ENCODE measurements at regions not wholly inside any gene's neighbourhood (a gene's known extent, or its start where the extent isn't known, plus 50 kb on each side); places are given as distances from the start of the nearest gene placed in this dataset.

DNA sequence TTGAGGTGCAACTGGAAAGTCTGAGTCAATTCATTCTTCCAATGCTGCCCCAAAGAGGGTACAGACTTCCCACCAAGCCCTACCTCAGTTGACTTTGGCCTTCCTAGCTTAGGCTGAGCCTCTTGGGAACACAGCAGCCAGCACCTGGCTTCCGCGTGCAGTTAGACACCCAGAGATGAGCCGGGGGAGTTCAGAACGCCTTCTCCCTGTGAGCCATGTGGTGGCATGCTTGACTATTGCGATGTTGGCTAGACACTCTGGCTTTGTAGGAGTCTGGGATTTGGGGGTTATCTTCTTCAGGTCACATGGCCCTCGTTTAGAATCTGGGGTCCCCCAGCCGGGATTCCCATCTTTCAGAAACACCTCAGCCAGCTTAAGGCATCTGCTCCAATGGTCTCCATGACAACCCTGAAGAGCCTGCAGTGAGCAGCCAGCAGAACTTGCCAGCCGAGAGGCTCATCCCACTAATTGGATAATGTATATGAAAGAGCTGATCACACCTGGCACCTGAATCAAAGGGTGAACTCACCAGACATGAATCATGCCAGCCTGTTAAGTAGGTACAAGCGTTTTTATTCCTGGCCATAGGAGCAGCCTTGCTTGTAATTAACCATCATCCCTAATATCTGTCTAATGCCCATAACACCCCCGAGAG is 167.5 kb downstream of the SYK start:
- no peak for FAIRE-seq
- no peak for TF ChIP-seq POLR2A (IDR thresholded peaks at IDR 0.05; ENCODE audit: low read depth, low read length)
- DNase-seq (ENCODE audit: insufficient read length, low spot score): no peak

DNA sequence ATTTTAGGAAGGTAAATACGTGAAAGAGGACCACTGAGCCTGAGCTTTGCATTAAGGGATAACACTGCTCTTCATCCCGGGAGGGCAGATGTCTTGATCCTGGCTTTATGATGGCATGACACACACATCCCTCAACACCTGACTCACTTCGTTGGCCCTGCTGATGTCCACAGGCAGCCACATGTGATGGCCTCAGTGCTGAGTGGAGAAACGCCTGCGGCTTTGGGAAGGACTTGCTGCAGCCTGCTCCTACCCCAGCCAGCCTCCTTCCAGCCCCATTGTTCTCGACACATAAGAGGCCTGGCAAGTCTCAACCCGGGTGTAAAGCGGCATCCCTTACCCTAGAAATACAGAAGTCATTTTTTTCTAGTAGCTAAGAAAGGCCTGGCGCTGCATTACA is 169.0 kb downstream of the SYK start:
- DNase-seq (ENCODE audit: insufficient read length, low spot score): no peak
- no peak for FAIRE-seq
- TF ChIP-seq POLR2A (IDR thresholded peaks at IDR 0.05; ENCODE audit: low read depth, low read length): no peak

DNA sequence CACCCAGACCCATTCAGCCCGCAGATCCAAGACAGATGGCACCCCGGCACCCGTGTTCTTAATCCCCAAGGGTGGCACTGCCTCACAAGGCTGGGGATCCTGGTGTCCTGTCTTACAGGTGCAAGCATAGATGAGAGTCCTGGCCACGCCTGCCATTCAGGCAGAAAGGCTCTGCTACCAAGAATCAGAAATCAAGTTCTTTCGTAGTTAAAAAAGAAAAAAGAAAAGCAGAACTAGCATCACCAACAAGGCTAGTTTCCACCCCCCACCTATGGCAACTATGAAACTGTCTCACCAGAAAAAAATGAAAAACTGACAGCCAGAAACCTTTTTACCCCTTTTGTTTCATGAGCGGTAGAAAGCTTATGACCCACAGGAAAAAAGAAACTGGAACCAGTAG is 170.4 kb downstream of the SYK start:
- no peak for DNase-seq (ENCODE audit: insufficient read length, low spot score)
- no peak for TF ChIP-seq POLR2A (IDR thresholded peaks at IDR 0.05; ENCODE audit: low read depth, low read length)
- FAIRE-seq: no peak

DNA sequence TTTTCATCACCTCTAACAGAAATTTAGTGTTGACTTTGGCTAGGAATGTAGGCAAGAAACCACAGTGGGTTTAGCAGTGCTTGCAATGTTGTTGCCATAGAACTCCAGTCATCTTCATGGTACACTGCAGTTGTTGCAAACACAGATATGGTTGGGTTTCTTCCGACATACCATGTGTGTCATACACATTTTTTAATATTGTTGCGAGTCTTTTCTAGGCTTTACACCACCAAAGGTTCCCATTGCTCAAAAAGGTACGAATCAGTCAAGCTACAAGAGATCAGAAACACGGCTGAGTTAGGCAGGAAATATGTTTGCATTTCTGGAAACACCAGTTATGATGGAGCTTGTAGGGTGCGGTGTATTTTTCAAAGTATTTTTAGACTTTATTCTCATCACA is 172.4 kb downstream of the SYK start:
- no peak for TF ChIP-seq POLR2A (IDR thresholded peaks at IDR 0.05; ENCODE audit: low read depth, low read length)

DNA sequence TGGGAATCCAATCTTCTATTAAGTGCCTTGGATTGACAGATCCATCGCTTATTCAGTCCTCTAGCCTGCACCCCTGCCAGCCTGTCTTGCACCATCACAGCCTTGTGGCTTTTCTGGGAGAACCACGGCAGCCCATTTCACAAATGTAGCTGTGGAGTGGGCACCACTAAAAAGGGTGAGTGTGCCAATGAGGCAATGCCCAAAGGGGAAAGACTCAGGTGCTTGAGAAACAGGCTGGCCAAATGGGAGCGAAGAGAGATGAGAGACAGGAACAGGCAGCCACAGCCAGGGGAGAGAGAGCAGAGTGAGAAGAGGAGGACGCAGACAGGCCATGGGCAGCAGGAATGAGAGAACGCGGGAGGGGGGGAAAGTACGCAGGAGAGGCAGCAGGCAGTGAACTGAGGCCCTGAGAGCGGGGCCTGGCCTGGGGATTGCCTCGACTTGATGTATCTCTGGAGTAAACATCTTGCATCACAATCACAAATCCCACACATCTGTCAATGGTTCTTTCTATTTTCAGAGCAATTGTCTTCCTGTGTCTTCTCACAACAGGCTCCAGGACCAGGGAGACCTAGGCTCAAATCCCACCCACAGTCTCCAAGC is 173.1 kb downstream of the SYK start:
- DNase-seq (ENCODE audit: insufficient read length, low spot score) (no peak), FAIRE-seq (no peak)
- no peak for TF ChIP-seq POLR2A (IDR thresholded peaks at IDR 0.05; ENCODE audit: low read depth, low read length)

More for the DNA sequence above, 172.4 kb downstream of the SYK start:
- DNase-seq (ENCODE audit: insufficient read length, low spot score) (no peak), FAIRE-seq (no peak)

DNA sequence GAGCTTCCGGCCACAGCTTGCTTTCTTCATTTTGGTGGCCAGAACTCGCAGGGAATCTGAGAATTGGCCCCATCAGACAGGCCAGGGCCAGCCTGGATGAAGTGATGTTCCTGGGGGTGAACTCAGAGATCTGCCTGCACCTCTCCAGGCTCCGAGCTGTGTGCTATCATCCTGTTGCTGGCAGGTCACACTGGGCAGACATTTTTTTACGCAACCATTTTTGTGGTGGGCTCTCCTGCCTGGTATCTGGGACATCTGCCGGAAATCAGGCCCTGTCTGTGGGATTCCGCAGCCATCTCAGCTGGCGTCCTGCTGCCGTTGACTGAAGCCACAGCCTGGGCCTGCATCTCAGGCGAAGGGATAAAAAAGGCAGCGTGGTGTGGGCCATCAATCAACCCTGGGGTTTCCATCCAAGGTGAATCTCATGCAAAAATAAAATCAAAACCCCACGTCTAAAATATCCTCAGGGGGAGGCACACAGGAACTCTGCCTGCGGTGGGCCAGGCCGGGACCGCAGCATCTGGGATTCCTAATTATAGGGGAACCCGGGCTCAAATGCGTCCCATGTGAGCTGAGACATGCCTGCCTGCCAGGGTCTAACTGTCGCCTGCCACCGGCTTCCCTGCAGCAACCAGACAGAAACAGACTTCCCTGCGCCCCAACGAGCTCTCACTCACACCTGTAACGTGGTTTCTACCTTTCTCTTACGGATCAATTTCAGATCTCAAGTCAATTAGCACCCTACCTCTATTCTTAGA is 174.3 kb downstream of the SYK start:
- no peak for TF ChIP-seq POLR2A (IDR thresholded peaks at IDR 0.05; ENCODE audit: low read depth, low read length)
- FAIRE-seq: no peak
- DNase-seq (ENCODE audit: insufficient read length, low spot score): no peak

DNA sequence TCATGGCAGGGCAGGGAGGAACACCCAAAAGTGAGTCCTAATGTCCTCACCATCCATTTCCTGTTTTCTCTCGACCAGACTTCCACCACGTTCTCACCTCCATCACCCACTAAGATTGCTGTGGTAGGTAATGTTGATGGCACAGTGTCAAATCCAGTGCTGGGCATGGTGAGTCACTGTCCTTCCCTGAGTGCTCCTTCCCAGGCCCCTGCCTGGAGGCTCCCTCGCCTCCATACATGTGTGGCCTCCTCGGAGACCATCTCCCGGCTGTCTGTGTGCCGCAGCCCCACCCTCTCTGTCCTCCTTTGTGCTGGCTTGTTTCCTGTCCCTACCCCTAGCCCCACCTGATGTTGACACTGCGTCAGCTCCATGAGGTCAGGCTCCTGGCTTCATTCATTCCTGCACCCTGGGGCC is 177.5 kb downstream of the SYK start:
- DNase-seq (ENCODE audit: insufficient read length, low spot score) (no peak), FAIRE-seq (no peak)
- TF ChIP-seq POLR2A (IDR thresholded peaks at IDR 0.05; ENCODE audit: low read depth, low read length): no peak

DNA sequence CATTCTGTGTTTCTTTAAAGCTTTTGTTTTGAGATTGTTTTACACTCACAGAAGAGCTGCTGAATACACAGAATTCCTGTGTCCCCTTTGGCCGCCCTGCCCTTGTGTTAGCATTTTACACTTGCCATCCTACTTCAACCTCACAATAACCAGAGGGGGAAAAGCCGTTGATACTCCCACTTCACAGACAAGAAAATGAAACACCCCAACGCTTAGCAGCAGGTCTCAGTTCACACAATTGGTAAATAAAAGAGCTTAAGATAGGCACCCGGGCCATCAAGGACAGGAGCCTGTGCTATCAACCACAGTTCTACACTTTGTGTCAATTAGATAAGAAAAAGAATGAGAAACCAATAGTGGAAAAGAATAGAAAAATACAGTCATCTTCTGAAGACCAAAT is 178.0 kb downstream of the SYK start:
- FAIRE-seq (no peak), DNase-seq (ENCODE audit: insufficient read length, low spot score) (no peak)
- TF ChIP-seq POLR2A (IDR thresholded peaks at IDR 0.05; ENCODE audit: low read depth, low read length): no peak

DNA sequence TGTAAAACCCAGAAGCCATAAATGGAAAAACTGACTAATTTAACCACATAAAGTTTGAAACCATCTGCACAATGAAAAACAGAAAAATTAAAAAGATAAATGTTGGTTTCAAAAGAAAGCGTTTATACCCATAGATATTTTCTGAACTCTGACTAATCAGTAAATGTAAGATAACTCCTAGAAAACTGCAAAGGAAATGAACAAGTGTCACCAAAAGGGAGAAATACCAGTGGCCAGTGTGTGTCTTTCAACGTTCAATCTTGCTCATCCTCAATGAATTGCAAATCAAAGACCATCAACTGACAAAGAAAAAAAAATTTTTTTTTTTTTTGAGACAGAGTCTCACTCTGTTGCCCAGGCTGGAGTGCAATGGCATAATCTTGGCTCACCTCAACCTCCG is 180.1 kb downstream of the SYK start:
- FAIRE-seq (no peak), DNase-seq (ENCODE audit: insufficient read length, low spot score) (no peak)
- TF ChIP-seq POLR2A (IDR thresholded peaks at IDR 0.05; ENCODE audit: low read depth, low read length): no peak

DNA sequence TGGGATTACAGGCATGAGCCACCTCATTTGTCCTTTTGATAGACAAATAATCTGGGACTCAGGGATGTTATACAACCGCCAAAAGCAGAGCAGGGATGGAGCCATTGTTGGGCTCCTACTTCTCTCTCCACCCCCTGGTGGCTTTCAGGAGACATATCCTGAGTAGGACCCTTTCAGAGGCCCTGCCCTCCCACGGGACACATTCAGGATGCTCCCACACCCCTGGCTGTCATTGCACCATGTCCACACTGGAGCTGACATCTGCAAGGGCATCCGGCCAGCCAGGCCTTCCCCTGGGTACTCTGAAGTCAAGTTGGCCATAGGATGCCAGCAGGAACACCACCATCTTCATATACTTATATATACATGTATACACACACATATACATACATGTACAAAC is 181.8 kb downstream of the SYK start:
- TF ChIP-seq POLR2A (IDR thresholded peaks at IDR 0.05; ENCODE audit: low read depth, low read length): no peak
- no peak for FAIRE-seq

DNA sequence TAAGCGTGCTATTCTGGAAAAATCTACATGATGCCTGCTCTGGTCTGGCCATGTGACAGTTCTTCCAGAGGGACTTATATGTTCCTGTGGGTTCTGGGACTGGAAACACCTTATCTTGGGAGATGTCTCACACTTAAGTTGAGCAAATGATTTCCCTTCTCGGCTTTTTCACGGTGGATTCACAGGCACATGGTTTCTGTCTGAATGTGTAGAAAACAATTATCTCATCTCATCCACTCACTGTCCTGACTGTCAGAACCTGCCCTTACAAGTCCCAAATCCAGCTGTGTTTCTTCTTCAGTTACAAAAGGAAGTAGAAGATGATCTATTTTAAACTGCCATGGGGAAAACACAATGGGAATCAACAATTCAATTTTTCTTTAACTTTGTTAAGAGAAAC is 184.0 kb downstream of the SYK start:
- DNase-seq (ENCODE audit: insufficient read length, low spot score) (no peak), FAIRE-seq (no peak)
- no peak for TF ChIP-seq POLR2A (IDR thresholded peaks at IDR 0.05; ENCODE audit: low read depth, low read length)

More for the DNA sequence above, 181.8 kb downstream of the SYK start:
- DNase-seq (ENCODE audit: insufficient read length, low spot score): no peak

DNA sequence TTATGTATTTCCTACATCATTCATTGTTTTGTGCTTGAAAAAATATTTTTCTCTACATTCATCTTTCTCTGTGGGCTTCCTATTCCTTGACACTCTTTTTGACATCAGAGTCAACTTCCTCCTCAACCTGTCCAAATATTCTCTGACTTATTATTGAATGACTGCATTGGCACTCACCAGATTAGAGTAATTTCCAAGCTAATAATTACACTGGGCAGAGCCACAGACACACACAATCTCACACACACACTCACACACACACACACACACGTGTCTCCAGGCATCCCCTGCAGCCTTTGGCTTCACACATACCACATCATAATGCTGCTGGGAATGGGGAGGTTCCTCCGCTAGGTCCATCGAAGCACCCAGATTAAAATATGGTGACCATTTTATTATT is 184.5 kb downstream of the SYK start:
- FAIRE-seq (no peak), DNase-seq (ENCODE audit: insufficient read length, low spot score) (no peak)
- no peak for TF ChIP-seq POLR2A (IDR thresholded peaks at IDR 0.05; ENCODE audit: low read depth, low read length)

DNA sequence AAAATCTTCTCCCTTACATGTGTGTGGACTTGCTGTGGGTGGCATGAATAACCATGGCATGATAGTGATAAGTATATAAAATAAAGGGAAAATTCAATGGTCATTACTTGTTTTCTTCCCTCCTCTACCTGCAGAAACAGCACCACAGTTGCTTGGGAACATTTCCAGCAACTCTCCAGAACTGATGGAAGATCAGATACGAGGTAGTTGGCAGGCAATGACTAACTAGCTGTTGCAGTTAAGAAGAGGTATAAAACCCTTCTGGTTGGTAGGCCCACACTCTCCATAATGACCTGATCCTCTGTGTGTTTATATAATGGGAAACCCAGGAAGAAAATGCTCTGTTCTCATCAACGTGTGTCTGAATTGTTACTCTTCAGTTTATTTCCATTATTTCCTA is 185.9 kb downstream of the SYK start:
- no peak for TF ChIP-seq POLR2A (IDR thresholded peaks at IDR 0.05; ENCODE audit: low read depth, low read length)
- DNase-seq (ENCODE audit: insufficient read length, low spot score) (no peak), FAIRE-seq (no peak)

DNA sequence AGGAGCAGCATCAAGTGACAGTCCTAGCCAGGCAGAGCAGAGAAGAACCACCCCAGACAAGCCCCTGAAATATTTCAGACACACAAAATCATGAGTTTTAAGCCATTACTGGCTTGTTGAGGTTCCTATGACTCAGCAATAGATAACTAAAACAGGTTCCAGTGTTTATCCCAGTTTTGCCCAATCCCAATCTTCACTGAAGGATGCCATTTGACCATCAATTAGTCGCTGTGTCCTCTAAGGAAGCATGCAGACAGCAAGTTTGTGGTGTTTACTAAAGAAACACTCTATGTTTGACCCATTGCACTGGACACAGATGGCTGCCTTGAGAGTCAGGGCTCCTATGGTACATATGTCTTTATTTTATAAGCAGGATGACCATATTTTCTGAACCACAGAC is 186.7 kb downstream of the SYK start:
- TF ChIP-seq POLR2A (IDR thresholded peaks at IDR 0.05; ENCODE audit: low read depth, low read length): no peak
- FAIRE-seq: no peak
- no peak for DNase-seq (ENCODE audit: insufficient read length, low spot score)

DNA sequence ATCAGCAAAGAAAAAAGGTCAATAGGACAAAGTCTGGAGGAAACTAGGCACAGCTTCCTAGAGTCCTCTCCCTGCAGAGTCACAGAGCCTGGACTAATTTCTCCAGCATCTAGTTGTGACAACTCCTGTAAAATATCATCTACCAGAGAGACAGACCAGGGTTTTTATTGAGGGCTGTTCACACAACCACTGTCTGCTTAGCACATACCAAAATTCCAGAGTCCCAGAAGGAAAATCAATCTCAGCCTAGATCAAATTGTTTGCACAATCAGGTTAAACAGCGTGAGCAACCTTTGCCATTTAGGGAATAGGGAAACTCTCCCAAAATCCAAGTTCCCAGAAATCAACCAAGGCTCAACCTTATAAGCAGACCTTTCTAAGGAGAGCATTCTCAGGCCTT is 190.3 kb downstream of the SYK start:
- FAIRE-seq (no peak), DNase-seq (ENCODE audit: insufficient read length, low spot score) (no peak)
- TF ChIP-seq POLR2A (IDR thresholded peaks at IDR 0.05; ENCODE audit: low read depth, low read length): no peak

All from H54 (cell line).